ENCODE measurements at regions not wholly inside any gene's neighbourhood (a gene's known extent, or its start where the extent isn't known, plus 50 kb on each side); places are given as distances from the start of the nearest gene placed in this dataset.

DNA sequence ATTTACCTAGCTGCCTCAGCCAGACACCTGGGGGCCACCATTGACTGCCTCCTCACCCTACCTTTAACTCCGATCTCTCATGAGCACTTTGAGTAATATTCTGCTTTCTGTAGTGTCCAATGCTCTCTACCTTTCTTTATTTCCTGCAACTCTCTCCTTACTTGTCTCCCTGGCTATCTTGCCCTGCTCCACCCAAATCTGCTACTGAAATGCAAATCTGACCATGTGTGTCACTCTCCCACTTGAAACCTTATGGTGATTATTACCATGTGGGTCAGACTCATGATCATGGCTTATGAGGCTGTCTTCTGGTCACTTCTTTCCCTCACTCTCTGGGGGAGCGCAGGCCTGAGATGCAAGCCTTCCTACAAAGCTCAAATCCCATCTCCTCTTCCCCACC, 83.3 kb downstream of the INSIG2 start:
- no peak for DNase-seq

DNA sequence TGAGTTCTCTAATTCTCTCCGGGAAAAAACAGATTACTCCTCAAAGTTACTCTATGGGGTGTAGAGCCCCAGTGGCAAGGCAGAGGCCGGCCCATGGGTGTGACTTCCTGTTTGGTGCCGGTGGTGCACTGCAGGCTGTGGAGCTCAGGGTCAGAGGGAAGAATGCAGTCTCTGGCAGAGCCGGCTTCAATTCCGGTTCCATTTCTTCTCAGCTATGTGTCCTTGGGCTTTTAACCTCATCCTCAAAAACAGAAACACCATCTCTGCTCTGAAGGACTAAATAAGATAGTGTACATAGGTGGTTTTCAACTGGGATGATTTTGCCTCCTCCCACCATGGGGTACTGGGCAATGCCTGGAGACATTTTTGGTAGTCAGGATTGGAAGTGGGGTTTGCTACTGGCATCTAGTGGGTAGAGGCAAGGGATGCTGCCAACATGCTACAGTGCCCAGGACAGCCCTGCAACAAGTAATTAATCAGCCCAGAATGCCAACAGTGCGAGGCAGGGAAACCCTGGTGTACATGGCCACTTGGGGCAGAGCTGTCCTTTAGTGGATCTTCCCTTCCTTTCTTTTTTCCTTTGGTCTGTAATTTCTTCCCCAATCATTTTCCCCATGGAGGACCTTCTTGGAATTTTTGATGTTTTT, 81.2 kb downstream of the INSIG2 start:
- DNase-seq = no peak

DNA sequence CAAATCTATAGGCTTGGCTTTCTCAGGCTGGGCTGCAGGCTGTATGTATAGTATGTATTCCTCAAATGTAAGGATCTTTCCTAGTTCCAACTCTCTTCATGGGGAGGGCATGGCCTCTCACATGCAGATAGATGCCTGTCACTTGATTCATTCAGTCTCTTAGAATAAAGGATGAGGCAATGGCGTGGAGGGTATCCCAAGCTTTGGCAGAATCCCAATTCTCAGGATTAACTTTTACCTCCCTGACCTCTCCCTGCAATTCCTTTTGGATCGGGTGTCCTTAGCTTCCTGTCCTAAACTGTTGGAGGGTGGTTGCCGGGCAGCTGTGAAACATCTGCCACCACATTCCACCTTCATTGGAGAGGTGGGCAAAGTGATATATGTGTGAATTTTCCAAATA, 80.3 kb downstream of the INSIG2 start:
- DNase-seq = no peak

DNA sequence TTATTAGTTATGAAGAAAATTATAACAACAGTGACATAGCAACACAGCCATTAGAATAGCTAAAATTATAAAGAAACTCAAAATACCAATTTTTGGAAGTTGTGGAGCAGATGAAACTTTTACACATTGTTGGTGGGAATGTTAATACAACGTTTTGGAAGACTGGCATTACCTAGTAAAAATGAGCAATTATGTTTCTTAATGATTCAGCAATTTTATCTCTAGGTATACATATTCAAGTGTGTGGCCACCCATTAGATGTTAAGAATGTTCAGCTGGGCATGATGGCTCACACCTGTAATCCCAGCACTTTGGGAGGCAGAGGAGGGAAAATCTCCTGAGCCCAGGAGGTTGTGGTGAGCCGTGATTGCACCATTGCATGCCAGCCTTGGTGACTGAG, 78.8 kb downstream of the INSIG2 start:
- no peak for DNase-seq

DNA sequence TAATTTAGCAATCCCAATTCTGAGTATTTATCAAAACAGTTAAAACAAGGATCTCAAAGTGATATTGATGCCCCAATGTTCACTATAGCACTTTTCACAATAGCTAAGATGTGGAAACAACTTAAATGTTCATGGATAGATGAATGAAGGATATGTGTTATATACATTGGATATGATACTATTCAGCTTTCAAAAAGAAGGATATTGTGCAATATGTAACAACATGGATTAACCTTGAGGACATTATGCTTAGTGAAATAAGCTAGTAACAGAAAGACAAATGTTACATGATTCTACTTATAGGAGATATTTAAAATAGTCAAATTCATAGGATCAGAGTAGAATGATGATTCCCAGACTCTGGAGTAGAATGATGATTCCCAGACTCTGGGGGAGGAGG, 78.0 kb downstream of the INSIG2 start:
- DNase-seq = no peak

DNA sequence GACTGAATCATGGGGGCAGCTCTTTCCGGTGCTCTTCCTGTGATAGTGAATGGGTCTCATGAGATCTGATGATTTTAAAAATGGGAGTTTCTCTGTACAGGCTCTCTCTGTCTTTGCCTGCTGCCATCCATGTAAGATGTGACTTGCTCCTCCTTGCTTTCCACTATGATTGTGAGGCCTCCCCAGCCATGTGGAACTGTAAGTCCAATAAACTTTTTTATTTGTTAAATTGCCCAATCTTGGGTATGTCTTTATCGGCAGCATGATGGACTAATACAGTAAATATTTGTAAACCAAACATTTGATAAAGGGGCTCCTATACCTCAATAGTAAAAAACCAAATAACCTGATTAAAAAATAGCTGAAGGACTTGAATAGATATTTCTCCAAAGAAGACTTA, 77.3 kb downstream of the INSIG2 start:
- no peak for DNase-seq
